Lower leg skin (tissue), 4 donors: ENCODE measurements at regions not wholly inside any gene's neighbourhood (a gene's known extent, or its start where the extent isn't known, plus 50 kb on each side); places are given as distances from the start of the nearest gene placed in this dataset.

Experiments
- DNase-seq, 2 donors: peaks; one replicate each; pipeline ENCODE4 v3.0.0-alpha.2; 2019; ENCODE audit warnings: low spot score in 2 of 2
- H3K4me3 ChIP-seq: fragments of 200-600 bp; sonication (generic); 2 replicates; pipeline ENCODE4 v1.5.1; 2017; ENCODE audit warnings: mild to moderate bottlenecking, low read depth; ENCODE audit not compliant: poor library complexity, severe bottlenecking
- POLR2A ChIP-seq, 2 donors: fragments of 450-650 bp; IDR thresholded peaks; one replicate each; pipeline ENCODE4 v1.6.1; 2016 to 2017; ENCODE audit warnings: antibody characterized with exemption in 2 of 2, mild to moderate bottlenecking in 1 of 2, moderate library complexity in 1 of 2
- WGBS, 2 donors: methylation state at CpG; one replicate each; pipeline ENCODE4 v1.1.5; 2018; 5-methylcytosine and 5-hydroxymethylcytosine counted together
- intact Hi-C: fragments of 100-400 bp; cut with DNase I; formaldehyde crosslinking; loops from one replicate; pipeline ENCODE4 v1.15.0; 2023; ENCODE audit warnings: low total_unique reads
- TF ChIP-seq, protein P1 (sequence below), 3 donors: fragments of 450-650 bp; IDR thresholded peaks; one replicate each; pipeline ENCODE4 v1.5.1; 2016; ENCODE audit warnings: antibody characterized with exemption in 3 of 3, mild to moderate bottlenecking in 3 of 3, moderate library complexity in 2 of 3

- H3K4me3 ChIP-seq = no peak overlapping the region
- intact Hi-C loops = no loop called here
- DNase-seq = no peak
- WGBS, 2 donors = 61 to 63% methylated on average over 11 of the region's 11 CpGs
- TF ChIP-seq, protein P1, sequence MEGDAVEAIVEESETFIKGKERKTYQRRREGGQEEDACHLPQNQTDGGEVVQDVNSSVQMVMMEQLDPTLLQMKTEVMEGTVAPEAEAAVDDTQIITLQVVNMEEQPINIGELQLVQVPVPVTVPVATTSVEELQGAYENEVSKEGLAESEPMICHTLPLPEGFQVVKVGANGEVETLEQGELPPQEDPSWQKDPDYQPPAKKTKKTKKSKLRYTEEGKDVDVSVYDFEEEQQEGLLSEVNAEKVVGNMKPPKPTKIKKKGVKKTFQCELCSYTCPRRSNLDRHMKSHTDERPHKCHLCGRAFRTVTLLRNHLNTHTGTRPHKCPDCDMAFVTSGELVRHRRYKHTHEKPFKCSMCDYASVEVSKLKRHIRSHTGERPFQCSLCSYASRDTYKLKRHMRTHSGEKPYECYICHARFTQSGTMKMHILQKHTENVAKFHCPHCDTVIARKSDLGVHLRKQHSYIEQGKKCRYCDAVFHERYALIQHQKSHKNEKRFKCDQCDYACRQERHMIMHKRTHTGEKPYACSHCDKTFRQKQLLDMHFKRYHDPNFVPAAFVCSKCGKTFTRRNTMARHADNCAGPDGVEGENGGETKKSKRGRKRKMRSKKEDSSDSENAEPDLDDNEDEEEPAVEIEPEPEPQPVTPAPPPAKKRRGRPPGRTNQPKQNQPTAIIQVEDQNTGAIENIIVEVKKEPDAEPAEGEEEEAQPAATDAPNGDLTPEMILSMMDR (IDR thresholded peaks at IDR 0.05) = no peak
- no peak for TF ChIP-seq POLR2A (IDR thresholded peaks at IDR 0.05)
Observed at GRCh38 chr6:14306151-14306906, 188.8 kb downstream of the CD83 start.

DNA sequence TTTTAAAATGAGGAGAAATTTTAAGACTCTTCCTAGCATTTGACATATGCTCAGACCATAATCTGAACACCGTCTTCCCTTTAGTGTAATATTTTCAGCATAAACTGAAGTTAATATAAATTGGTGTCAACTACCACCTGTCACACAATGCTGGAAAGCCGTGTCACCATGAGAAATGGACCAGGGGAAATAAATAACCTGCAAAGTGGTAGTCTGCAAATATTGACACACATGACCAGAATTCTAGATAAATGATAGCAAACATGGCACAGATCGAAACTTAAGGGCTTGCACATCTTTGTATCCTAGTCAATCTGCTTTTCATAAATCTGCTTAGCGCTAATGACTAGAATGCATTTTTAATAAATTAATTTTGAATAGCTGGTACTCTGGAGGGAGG, 191.9 kb downstream of the CD83 start:
- no peak for TF ChIP-seq POLR2A (IDR thresholded peaks at IDR 0.05)
- TF ChIP-seq, protein P1 (IDR thresholded peaks at IDR 0.05) = no peak
- DNase-seq = no peak
- H3K4me3 ChIP-seq = no peak overlapping the region
- intact Hi-C loops = no loop called here
- WGBS, 2 donors = 94 to 95% methylated on average over 4 of the region's 4 CpGs

GRCh38 chr6:14309951-14310445, 192.4 kb downstream of the CD83 start:
- no peak for DNase-seq
- TF ChIP-seq POLR2A (IDR thresholded peaks at IDR 0.05) = no peak
- TF ChIP-seq, protein P1 (IDR thresholded peaks at IDR 0.05) = no peak
- intact Hi-C loops = no loop called here
- no peak overlapping the region for H3K4me3 ChIP-seq
- WGBS, 2 donors = 93 to 94% methylated on average over 7 of the region's 7 CpGs

DNA sequence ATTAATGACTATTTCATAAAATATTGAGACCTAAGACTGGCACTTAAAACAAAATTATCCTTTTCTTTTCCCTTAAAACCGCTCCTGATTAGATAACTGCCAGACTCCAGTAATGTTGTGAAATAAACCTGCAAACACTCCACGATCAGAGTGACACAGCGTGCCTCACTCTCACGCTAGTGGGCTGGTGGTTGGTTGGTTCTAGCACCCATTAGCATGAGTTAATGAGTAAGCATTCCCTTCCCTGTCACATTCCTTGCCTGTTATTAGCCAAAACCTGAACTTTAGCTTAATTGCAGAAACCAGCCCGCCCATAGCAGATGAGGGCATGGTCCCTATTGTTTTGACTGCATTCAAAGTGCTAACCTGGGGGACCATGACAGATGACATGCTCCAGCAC, 193.4 kb downstream of the CD83 start:
- no peak for DNase-seq
- TF ChIP-seq, protein P1 (IDR thresholded peaks at IDR 0.05) = no peak
- no peak for TF ChIP-seq POLR2A (IDR thresholded peaks at IDR 0.05)
- 91 to 92% methylated on average over 5 of the region's 5 CpGs for WGBS, 2 donors
- no peak overlapping the region for H3K4me3 ChIP-seq
- intact Hi-C loops = no loop called here

DNA sequence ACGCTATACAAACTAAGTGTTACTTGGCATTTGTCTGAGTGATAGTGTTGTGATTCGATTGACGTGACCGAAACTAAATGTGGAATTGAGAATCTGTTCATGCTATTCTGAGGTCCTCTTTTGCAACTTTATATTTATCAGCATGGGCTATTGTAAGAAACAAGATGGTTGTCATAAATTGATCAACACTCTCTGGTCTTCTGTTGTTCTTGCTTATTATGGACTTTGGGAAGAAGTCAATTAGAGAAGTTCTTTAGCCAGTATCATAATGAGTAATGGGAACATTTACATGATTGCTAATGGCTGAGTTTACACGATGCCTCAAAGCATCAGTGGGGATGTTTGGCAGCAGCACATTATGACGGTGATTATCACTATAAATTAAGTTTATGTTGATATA, 195.0 kb downstream of the CD83 start:
- 73 to 75% methylated on average over 6 of the region's 6 CpGs for whole genome bisulfite sequencing, 2 donors
- no peak for TF ChIP-seq POLR2A (IDR thresholded peaks at IDR 0.05)
- TF ChIP-seq, protein P1 (IDR thresholded peaks at IDR 0.05) = no peak
- no peak for DNase-seq
- H3K4me3 ChIP-seq = no peak overlapping the region
- intact Hi-C loops = no loop called here

DNA sequence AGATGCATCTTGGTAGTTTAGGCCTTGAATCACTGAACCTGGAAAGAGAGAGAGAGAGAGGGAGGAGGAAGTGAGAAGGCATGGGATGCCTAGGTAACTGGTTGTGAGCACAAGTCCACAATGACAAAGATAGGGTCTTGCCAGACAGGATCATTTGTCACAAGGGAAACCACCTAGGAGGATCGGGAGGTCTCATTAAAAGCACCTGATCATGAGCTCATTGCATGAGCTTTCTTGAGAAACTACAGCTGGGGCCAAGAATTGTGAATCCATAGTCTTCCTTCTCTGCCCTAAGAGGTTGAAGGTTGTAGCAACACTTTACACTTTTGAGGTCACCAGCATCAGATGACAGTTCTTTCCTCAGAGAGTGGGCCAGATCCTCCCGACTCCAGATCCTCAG, 195.7 kb downstream of the CD83 start:
- DNase-seq = no peak
- no peak for TF ChIP-seq POLR2A (IDR thresholded peaks at IDR 0.05)
- TF ChIP-seq, protein P1 (IDR thresholded peaks at IDR 0.05) = no peak
- H3K4me3 ChIP-seq = no peak overlapping the region
- intact Hi-C loops = no loop called here
- 87 to 97% methylated on average over 2 of the region's 2 CpGs for WGBS, 2 donors
